ENCODE measurements at regions not wholly inside any gene's neighbourhood (a gene's known extent, or its start where the extent isn't known, plus 50 kb on each side); places are given as distances from the start of the nearest gene placed in this dataset.
"Not testable (repeated sequence)": the region's sequence is repeated elsewhere in the genome, so short reads cannot be mapped to it uniquely, and the experiment has no call there.

DNA sequence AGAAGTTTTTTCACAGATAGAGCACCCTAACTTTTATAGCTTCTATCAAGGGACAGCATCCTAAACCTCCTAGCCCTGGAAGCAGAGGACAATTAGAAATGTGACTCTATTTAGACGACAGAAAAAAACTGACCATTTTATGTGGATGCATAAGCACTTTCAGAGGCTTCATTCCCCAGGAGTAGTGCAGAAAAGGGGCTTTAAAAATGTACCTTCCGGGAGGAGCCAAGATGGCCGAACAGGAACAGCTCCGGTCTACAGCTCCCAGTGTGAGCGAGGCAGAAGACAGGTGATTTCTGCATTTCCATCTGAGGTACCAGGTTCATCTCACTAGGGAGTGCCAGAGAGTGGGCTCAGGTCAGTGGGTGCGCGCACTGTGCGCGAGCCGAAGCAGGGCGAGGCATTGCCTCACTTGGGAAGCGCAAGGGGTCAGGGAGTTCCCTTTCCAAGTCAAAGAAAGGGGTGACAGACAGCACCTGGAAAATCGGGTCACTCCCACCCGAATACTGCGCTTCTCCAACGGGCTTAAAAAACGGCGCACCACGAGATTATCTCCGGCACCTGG is 416.4 kb upstream of the C1orf87 start:
- DNase-seq: not testable (repeated sequence)

DNA sequence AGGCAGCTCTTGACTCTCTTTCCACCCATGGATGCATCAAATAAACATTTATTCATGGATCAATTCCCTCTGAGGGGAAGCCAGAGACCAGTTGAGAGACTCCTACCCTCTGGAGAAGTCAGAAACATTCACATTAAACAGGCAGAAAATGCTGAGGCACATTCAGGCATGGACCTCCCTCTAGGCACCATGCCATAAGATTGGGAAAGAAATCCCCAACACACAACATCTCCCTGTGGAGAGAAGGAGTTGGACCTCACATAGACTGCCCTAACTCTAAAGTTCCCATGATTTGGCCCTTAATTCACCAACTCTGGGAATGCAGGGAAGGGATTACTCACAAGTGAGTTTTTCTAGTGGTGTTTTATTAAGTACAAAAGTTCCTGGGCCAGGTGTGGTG is 415.3 kb upstream of the C1orf87 start:
- no peak for DNase-seq

DNA sequence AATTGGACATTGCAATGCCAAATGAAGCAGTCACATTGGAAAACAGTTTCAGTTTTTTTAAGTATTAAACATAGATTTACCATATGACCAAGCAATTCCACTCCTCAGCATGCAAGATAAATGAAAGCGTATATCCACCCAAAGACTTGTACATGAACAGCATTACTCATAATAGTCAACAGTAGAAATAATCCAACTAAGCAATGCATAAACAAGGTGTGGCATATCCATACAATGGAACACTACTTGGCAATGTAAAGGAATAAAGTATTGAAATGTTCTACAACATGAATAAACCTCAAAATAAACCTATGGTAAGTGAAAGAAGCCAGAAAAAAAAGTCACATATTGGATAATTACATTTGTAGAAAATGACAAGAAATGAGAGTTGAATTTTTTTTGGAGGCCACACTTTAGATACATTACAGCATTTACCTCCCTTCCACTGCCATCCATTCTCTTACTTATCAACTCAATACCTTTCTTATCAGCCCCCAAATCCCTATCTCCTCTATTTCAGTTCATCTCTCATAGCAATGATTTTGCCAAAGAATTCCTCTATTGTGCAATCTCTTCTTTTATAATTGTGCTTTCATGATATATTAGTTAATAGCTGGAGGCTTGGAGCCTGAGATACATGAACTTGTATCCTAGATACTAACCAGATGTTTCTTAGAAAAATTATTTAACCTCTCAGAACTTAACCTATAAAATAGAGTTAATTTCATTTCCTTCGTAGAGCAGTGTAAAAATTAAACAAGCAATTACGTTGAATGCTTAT is 414.2 kb upstream of the C1orf87 start:
- no peak for DNase-seq

DNA sequence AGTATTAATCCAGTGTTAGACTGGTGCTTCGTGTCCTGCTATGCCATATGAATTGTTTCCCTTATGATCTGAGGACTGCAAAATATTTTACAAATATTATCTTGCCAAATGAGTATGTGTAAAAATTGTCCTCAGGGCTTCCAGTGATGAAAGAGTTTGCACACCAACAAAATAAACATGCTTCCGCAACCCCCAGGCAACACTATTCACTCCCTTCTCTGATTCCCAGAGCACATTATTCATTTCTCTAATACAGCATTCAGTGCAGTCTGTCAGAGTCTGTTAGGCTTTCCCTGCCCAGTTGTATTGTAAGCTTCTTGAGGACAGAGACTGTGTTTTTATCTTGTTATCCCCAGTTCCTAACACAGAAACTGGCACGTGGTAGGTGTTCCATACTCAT is 409.9 kb upstream of the C1orf87 start:
- no peak for DNase-seq

DNA sequence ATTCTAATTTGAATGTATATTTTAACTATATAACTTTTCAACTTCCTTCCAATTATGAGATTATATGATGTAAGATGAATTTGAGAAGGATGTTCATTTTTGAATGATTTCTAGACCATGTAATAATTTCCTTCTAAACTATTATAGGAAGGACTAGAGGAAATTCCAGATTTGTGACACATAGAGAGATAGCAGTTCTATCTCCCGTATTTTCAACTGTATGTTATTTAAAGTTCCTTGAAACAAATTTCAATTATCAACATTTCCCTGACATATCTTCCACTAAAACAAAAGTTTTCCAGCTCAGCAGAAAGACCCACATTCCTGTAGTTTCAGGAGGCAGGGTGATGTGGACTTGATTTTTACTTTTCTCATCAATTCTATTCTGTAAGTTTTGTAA is 396.7 kb upstream of the C1orf87 start:
- no peak for DNase-seq

DNA sequence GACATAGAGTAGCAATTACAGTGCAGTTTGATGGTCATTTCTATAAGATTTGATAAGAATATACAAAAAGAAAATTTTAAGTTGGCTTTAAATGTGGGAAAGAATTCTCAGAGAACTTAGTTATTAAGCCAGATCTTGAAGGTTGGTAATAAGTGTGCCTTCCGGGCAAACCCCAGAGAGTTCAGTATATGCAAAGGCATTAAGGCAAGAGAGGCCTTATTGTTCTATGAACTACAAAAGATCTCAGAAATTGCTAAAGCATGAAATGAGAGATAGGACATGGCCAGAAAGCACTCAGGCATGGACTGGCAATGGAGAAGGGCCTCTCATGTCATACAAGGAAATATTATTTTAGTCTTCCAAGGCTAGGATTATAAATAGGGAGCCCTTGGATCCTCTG is 390.2 kb upstream of the C1orf87 start:
- no peak for DNase-seq

DNA sequence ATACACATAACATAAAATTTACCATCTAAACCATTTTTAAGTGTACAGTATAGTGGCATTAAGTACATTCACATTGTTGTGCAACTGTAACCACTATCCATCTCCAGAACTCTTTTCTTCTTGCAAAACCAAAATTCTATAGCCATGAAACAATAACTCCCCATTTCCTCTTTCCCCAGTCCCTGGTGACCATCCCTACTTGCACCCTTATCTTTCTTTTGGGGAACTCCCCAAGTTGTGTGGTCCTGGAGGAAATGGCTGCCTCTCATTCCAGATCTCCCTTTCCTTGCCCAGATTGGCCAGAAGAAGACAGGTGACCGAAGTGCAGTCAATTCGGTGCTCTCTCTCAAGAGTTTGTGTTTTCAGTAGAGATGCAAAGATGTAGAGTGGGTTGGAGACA is 389.6 kb upstream of the C1orf87 start:
- no peak for DNase-seq

DNA sequence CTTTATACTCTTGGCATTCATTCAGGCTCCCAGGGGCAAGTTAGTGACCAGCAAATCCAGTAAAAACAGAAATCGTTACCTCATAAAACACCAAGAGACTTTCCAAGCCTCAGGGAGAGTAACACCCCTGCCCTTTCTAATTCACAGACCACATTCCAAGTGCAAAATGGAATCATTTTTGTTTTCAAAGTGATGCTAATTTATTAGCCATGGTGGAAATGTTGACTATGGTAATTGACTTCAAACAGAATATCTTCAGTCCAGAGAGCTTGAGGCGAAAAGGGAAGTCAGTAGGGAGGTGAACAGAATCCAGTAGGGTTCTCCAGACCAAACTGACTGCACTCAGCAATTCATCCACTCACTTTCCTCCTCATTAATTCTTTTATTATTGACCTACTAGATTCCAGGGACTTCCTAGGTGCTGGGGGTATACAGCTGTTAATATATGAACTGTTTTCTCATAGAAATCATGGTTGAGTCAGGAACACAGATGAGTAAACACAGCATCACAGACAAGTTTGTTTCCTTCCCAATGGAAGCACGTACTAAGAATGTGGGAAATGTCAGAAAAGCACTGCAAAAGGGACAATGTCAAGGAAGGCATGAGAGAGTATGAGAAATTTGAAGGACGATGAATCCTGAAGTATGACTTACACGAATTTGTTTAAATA is 388.5 kb upstream of the C1orf87 start:
- no peak for DNase-seq

DNA sequence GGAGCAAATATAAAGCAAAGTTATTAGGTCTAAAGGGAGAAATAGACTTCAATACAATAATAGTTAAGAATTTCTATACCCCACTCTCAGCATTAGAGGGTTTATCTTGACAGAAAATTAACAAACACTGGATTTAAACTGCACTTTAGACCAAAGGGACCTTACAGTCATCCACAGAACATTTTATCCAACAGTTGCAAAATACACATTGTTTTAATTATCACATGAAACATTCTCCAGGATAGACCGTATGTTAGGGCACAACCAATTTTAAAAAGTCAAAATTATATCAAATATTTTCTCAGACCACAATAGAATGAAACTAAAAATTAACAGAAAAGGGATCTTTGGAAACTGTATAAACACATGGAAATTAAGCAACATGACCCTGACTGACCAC is 384.5 kb upstream of the C1orf87 start:
- no peak for DNase-seq

DNA sequence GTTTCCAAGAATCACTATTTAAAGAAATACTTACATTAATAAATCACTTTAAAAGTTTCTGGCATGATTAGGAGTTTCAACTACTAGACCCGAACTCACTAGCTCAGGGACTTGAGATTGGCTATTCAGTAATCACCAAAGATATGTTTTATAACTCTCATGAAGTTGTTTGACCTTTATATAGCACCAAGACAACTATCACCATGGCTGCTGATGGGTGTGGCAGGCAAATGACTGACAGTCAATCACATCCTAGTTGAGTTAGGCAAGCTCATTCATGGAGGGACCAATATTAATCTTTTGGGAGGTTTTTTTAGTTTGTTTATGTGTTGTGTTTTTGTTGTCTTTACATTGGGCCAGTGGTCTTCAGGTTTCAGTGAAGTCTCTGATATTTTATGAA is 376.3 kb upstream of the C1orf87 start:
- no peak for DNase-seq

DNA sequence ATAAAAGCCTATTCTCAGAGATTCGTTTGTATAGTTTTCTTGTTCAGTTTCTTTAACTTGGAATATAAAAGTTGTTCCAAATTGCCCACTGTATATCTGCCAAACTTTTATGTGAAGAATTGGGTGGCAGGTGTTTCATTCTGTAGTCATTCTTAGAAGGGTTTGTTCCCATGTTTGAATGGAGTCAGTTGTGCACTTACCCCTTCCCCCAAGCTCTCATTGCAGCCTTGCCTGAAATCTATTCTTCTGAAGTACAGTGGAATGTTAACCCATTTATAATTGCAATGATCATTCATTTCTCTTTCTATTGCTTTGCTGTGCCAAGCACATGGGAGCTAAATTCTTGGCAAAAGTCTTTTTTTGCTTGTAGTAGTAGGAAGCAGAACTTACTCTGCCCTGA is 375.3 kb upstream of the C1orf87 start:
- DNase-seq: no peak

DNA sequence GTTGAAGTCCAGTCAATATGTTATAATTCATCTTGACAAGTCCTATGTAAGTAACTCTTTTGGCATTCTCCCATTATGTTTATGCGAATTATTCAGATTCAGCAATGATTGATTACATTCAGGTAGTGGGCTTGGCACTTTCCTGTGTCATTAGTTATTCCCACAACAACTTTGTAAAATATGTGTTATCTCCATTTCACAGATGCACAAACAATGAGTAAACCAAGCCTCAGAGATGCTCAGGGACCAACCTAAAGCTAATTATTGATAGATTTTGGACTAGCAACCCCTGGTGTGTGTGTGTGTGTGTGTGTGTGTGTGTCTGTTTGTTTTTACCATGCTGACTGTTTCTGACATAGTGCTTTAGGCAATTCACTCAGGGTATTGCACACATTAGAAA is 371.1 kb upstream of the C1orf87 start:
- no peak for DNase-seq

DNA sequence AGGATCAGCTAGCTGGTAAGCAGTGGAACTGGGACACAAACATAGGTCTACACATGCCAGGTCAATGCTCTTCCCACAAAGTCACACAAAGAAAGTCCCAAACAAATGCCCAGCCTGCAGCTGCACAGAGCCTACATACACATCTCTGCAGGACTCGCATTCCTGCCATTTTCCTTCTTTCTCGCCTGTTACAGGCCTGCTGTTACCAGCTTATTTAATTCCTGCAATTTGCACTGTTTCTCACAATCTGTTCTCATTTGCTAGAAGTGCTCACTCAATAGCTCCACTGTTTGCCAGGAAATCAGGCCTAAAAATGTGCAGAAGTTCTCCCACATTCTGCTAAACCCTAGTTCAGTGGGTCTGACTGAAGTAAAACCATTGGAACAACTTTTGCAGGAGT is 362.6 kb upstream of the C1orf87 start:
- DNase-seq: no peak

DNA sequence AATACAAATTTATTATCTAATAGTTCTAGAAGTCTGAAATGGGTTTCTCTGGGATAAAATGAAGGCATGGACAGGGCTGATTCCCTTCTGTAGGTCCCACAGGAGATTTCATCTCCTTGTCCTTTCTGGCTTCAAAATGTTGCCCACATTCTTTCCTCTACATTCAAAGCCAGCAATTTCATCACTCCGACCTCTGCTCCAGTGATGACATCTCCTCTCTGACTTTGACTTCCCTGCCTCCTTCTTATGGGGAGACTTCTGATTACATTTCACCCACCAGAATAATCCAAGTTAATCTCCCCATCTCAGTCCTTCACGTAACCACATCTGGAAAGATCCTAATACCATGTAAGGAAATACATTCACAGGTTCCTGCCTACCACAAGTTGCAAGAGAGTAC is 358.0 kb upstream of the C1orf87 start:
- DNase-seq: no peak

DNA sequence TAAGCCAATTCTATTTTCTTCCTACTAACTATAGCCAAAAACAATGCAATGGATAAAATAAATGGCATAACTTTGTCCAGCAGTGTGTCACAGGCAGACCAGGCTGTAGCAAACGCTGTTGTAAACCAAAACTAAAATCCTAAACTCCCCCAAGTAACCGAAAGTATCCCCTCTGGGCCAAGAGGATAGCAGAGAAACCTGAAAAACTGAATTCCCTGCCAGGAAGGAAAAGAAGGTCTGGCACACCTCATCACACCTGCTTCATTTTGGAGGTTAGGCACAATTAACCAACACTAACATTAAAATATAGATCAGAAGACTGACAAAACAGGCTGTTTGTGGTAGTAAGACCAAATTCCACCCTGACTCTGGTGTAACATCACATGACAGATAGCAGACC is 356.8 kb upstream of the C1orf87 start:
- DNase-seq: no peak

DNA sequence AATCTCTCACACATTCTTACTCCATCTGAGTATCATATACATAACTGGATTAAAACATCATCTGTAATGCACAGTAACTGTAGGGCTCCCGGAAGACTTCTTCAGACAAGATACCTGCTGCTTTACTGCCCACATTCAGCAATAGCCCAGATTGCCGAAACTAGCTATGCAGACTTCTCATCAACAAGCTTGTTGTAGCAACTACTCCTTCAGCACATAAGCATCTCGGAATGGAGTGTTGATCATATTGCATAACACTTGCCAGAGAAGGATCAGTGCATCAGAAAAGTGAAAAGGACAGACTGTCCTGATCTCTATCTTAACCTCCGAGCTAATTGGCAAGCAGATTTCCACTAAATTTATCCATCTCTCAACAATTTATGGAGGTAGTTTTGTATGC is 354.6 kb upstream of the C1orf87 start:
- no peak for DNase-seq

DNA sequence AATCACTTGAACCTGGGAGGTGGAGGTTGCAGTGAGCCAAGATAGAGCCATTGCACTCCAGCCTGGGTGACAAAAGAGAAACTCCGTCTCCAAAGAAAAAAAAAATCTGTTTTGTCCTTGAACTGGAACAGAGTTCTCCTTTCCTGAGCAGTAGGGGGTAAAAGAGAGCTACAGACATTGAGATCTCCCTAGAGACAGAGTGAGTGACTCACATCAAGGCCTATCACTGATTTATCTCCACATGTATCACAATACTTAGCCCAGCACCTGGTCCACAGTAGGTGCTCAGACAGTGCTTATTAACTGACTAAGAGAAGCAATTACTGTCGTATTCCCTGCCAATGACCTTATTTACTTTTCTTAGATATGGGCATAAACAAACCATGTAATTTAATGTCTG is 354.1 kb upstream of the C1orf87 start:
- no peak for DNase-seq

DNA sequence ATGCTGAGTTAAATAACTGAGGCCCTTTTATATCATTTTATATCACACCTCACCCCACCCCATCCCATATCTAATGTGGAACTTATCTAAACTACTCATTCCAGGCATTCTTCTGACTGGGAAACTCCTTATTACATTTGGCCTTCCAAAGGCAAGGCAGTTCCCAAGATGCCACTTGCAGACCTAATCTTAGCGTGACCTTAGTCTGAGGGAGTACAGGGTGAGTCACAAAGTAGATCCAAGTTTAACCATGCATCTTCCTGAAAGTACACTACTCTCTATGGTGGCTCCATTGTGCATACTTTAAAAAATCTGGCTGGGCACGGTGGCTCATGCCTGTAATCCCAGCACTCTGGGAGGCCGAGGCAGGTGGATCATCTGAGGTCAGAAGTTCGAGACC is 353.6 kb upstream of the C1orf87 start:
- DNase-seq: no peak

DNA sequence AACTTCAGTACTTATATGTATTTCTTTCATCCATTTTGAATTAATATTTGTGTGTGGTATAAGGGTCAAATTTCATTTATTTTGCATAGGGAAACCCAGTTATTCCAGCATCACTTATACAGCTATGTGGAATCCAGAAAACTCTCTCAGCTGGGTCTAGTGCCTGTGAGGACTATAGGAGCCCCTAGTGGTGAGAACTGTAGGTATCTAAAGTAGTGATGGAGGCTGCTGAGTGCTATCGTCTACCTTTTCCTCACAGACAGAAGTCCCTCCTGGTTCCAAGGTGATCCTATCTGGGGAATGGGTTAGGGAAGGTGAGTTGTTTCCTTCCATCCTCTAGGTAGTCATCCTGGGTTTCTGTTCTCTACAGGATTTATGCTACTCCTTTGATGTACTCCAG is 352.0 kb upstream of the C1orf87 start:
- no peak for DNase-seq

DNA sequence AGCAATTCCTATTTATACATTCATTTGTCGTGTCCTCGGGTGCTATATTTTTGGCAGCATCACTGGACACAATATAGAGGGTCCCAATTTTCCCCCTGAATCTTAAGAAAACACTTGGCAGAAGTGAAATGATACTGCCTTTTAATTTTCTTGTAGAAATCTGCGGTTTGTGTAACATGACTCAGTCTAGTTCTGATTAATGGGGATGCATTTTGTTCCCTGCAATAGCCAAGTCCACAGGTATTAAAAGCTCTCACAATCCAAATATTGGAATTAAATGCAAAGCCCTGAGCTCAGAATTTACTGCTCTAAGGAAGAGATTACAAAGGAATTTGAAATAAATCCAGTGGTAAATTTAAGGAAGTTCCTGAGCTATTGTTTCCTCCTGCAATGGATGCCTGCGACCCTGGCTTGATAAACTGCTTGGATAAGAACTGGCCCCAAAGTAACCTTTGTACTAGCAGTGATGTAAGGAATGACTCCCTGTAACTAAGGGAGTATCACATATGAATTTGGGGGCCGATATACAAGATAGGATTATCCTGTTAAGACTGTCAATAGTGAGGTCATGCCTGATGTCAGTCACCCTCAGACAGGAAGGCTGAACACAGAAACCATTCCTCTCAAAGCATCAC is 349.7 kb upstream of the C1orf87 start:
- no peak for DNase-seq

DNA sequence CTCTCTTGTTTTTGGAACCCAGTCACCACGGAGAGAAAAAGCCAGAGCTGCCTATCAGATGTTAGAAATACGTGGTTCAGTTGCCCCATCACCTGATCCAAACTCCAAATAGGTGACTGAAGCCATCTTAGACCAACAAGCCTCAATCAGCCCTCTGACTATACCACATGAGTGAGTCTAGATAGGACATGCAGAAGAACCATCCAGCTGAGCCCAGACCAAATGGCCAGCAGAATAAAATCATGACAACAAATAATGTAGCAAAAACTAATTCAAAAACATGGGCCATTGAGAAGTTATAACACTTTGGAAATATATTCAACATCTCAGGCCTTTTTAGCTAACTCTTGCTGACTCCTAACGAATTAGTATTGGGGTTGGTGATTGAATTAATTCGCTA is 348.4 kb upstream of the C1orf87 start:
- no peak for DNase-seq

DNA sequence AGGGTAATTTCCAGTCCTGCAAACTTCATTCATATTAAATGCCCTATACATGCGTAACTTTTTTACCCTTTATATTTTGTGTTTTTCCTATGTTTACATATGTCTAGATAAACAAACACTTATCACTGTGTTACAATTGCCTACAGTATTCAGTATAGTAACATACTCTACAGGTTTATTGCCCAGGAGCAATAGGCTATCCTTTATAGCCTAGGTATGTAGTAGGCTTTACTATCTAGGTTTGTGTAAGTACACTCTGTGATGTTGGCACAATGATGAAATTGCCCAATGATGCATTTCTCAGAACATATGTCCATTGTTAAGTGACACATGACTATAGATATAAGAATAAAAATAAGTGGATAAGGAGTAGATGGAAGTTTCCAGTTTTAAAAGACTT is 345.5 kb upstream of the C1orf87 start:
- DNase-seq: no peak

DNA sequence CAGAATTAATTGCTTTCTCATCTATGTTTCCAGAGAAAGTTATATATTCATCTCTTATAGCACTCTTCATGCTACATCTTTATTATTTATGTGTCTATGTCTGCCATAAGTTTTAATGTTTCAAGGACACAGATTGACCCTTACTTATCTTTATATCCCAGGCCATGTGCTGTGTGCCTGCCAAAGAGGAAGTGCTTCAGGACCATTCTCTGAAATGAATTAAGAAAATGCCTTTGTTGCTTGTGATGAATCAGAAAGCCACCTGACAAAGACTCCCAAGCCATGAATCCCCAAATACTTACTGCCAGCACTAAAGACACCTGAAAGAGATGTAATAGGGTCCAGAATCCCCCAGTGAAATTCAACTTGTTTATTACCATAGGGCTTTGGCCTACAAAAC is 342.1 kb upstream of the C1orf87 start:
- DNase-seq: no peak

DNA sequence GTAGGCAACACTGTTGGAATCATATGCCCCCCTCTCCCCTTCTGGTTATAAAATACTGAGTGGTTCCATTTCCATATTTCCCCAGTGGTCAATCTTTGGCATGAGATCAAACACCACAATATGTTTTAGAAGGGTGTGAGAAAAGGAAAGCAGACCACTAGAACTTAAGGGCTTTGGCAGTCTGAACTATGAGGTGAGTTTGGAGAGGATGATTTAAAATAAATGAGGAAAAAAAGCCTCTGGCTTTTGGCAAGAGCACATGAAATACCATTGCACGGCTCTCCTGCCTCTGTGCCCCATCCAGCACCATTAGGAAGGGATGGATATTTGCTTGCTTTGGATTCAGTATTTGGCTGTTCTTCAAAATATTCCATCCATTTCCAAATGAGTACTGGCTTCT is 339.5 kb upstream of the C1orf87 start:
- DNase-seq: no peak
